Ishikawa (cell line): ENCODE measurements at regions not wholly inside any gene's neighbourhood (a gene's known extent, or its start where the extent isn't known, plus 50 kb on each side); places are given as distances from the start of the nearest gene placed in this dataset.

Experiments used
- FOXM1 ChIP-seq: IDR thresholded peaks from 2 replicates; pipeline ENCODE4 v1.6.1; 2012; ENCODE audit warnings: low read depth, borderline replicate concordance
- TAF1 ChIP-seq: IDR thresholded peaks from 2 replicates; pipeline ENCODE4 v1.6.1; 2012; ENCODE audit warnings: low read depth, mild to moderate bottlenecking

DNA sequence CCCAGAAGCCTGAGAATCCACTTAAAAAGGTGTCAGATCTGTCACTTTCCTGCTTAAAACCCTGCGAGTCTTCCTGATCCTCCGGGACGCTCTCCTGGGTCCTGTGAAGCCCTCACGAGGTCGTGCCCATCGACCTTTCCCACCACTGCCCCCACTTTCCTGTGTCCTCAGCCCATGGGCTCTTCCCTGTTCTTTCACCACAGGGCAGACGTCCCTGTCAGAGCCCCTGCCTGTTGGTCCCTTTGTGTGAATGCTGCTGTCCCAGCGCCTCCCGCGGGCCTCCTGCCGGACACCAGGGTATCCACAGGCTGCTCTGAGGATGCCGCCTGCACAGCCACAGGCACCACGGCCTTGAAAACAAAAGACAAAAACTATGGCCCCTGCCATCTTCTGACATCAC lies 125.6 kb downstream of the TMEM18 start:
- TF ChIP-seq FOXM1 (no peak), TAF1 (no peak)
